WTC11 (cell line): ENCODE measurements at regions not wholly inside any gene's neighbourhood (a gene's known extent, or its start where the extent isn't known, plus 50 kb on each side); places are given as distances from the start of the nearest gene placed in this dataset.

Experiments used
- ATAC-seq: fragments of 200-7000 bp; cut with Tn5 transposase; 2 replicates; pipeline ENCODE4 v1.10.0; 2021; ENCODE audit warnings: mild to moderate bottlenecking, moderate library complexity
- CTCF ChIA-PET: fragments of 300-600 bp; sonication (Branson Sonifier 250); formaldehyde crosslinking; loops from one replicate; lab custom pipeline; 2021; ENCODE audit warnings: antibody characterized with exemption; lab: Charles Lee
- POLR2A ChIA-PET: fragments of 350-600 bp; sonication (Branson Sonifier 250); formaldehyde crosslinking; loops from one replicate; lab custom pipeline; 2021; ENCODE audit warnings: antibody characterized with exemption; lab: Charles Lee
- DNase-seq: peaks from one replicate; pipeline ENCODE4 v3.0.0; 2021; ENCODE audit warnings: low spot score
- H3K27ac Mint-ChIP-seq: 2 replicates; pipeline ENCODE4 v1.8.0; 2021; ENCODE audit warnings: mixed read lengths
- H3K27me3 Mint-ChIP-seq: 2 replicates; pipeline ENCODE4 v1.8.0; 2021; ENCODE audit warnings: low read depth, mild to moderate bottlenecking, moderate library complexity, mixed read lengths
- H3K36me3 Mint-ChIP-seq: 2 replicates; pipeline ENCODE4 v1.8.0; 2021; ENCODE audit warnings: mixed read lengths
- H3K4me1 Mint-ChIP-seq: 2 replicates; pipeline ENCODE4 v1.8.0; 2022; ENCODE audit warnings: mixed read lengths
- H3K4me3 Mint-ChIP-seq: 2 replicates; pipeline ENCODE4 v1.8.0; 2021; ENCODE audit warnings: mild to moderate bottlenecking, moderate library complexity, mixed read lengths
- H3K9me3 Mint-ChIP-seq: 2 replicates; pipeline ENCODE4 v1.8.0; 2021; ENCODE audit warnings: mixed read lengths
- EMX1 ChIP-seq: fragments of 250-450 bp; sonication (Bioruptor Pico); IDR thresholded peaks from 2 replicates; pipeline ENCODE4 v1.8.0; 2021; ENCODE audit warnings: mild to moderate bottlenecking
- FOXJ3 ChIP-seq: sonication (generic); formaldehyde crosslinking; IDR thresholded peaks from 2 replicates; pipeline ENCODE4 v1.9.0; 2021; ENCODE audit warnings: missing genetic modification reagents, mild to moderate bottlenecking, borderline replicate concordance
- SMAD4 ChIP-seq: sonication (generic); formaldehyde crosslinking; IDR thresholded peaks from 2 replicates; pipeline ENCODE4 v1.8.0; 2022; ENCODE audit warnings: mild to moderate bottlenecking, missing genetic modification reagents
- SOX15 ChIP-seq: fragments of 250-450 bp; sonication (Bioruptor Pico); IDR thresholded peaks from 2 replicates; pipeline ENCODE4 v1.9.0; 2021; ENCODE audit warnings: mild to moderate bottlenecking
- TF ChIP-seq, protein P1 (sequence below): fragments of 250-450 bp; sonication (Bioruptor Pico); IDR thresholded peaks from 2 replicates; pipeline ENCODE4 v1.8.0; 2021; ENCODE audit warnings: mild to moderate bottlenecking
- TF ChIP-seq, protein P2 (sequence below): sonication (generic); formaldehyde crosslinking; IDR thresholded peaks from 2 replicates; pipeline ENCODE4 v1.8.1; 2023; ENCODE audit warnings: mild to moderate bottlenecking, missing genetic modification reagents, moderate library complexity
- TF ChIP-seq, protein P3 (sequence below): sonication (generic); formaldehyde crosslinking; IDR thresholded peaks from 2 replicates; pipeline ENCODE4 v1.8.1; 2023; ENCODE audit warnings: mild to moderate bottlenecking, moderate library complexity, missing genetic modification reagents
- TF ChIP-seq, protein P4 (sequence below): sonication (generic); formaldehyde crosslinking; IDR thresholded peaks from 2 replicates; pipeline ENCODE4 v1.8.0; 2023; ENCODE audit warnings: mild to moderate bottlenecking, missing genetic modification reagents
- TF ChIP-seq, protein P5 (sequence below): sonication (generic); formaldehyde crosslinking; conservative IDR thresholded peaks from 2 replicates; pipeline ENCODE4 v1.8.1; 2023; ENCODE audit warnings: mild to moderate bottlenecking, low read depth, missing genetic modification reagents, moderate library complexity
- TF ChIP-seq, protein P6 (sequence below): sonication (generic); formaldehyde crosslinking; IDR thresholded peaks from 2 replicates; pipeline ENCODE4 v1.8.0; 2022; ENCODE audit warnings: missing genetic modification reagents
- TF ChIP-seq, protein P7 (sequence below): fragments of 250-450 bp; sonication (Bioruptor Pico); IDR thresholded peaks from 2 replicates; pipeline ENCODE4 v1.9.0; 2021; ENCODE audit warnings: moderate library complexity, mild to moderate bottlenecking, inconsistent platforms, borderline replicate concordance
- TF ChIP-seq, protein P8 (sequence below): sonication (generic); formaldehyde crosslinking; IDR thresholded peaks from 2 replicates; pipeline ENCODE4 v1.8.1; 2022; ENCODE audit warnings: missing genetic modification reagents, borderline replicate concordance

DNA sequence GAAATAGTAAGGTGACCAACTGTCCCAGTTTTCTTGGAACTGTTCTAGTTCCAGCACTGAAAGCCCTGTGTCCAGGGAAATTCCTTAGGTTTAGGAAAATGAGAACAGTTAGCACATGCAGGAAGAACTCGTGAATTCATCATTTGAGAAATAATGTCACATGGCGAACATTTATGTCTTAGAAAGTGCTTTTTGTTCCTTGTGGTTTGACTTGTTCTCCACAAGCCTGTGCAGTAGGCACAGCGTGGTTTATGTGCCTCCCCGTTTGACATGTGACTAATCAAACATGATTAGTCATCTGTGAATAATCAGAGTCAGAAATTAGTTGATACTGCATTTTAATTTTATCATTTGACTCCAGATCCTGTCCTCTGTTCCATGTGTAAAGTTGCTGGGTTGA, 556.0 kb upstream of the CPEB2 start:
- DNase-seq (no peak), ATAC-seq (no peak)
- H3K27ac Mint-ChIP-seq = no peak overlapping the region
- TF ChIP-seq, protein P1, sequence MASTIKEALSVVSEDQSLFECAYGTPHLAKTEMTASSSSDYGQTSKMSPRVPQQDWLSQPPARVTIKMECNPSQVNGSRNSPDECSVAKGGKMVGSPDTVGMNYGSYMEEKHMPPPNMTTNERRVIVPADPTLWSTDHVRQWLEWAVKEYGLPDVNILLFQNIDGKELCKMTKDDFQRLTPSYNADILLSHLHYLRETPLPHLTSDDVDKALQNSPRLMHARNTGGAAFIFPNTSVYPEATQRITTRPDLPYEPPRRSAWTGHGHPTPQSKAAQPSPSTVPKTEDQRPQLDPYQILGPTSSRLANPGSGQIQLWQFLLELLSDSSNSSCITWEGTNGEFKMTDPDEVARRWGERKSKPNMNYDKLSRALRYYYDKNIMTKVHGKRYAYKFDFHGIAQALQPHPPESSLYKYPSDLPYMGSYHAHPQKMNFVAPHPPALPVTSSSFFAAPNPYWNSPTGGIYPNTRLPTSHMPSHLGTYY = no peak
- TF ChIP-seq FOXJ3 (no peak), EMX1 (CRISPR knock-in tag) (no peak)
- POLR2A ChIA-PET = no interaction called here
- H3K4me3 Mint-ChIP-seq = no peak overlapping the region
- H3K36me3 Mint-ChIP-seq = peaks cover 6% of the 10 kb centered on the region
- H3K27me3 Mint-ChIP-seq = peaks cover 10% of the 10 kb centered on the region
- CTCF ChIA-PET = interaction anchor here (0.7 kb wide), 1 partner anchor 451 kb away, joined by 5 read pairs; no protein-coding TSS in a partner anchor
- peaks cover 31% of the 10 kb centered on the region for H3K4me1 Mint-ChIP-seq
- peaks cover 13% of the 10 kb centered on the region for H3K9me3 Mint-ChIP-seq

DNA sequence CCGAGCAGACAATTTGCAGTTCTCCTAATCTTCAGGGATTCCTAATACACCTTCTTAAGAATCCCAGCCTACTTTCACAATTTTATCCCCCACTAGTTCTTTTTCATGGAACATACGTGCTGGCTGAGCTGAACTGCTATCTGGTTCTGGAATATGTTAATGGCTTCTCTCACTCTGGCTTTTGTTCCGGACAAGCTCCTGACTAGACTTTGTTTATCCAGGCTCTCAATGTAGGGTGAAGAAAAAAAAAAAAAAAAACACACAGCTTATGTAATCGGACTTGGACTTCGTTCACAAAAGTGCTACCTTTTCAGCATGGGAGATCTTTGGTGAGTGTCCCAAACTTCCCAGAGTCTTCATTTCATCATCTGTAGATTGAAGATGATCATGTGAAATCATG, 555.4 kb upstream of the CPEB2 start:
- peaks cover 6% of the 10 kb centered on the region for H3K36me3 Mint-ChIP-seq
- H3K27me3 Mint-ChIP-seq = peaks cover 10% of the 10 kb centered on the region
- H3K4me1 Mint-ChIP-seq = peaks cover 27% of the 10 kb centered on the region
- ChIA-PET CTCF (interaction anchor here (0.7 kb wide), 1 partner anchor 452 kb away, joined by 5 read pairs; no protein-coding TSS in a partner anchor), POLR2A (no interaction called here)
- no peak overlapping the region for H3K4me3 Mint-ChIP-seq
- no peak for ATAC-seq
- H3K9me3 Mint-ChIP-seq = peaks cover 13% of the 10 kb centered on the region
- H3K27ac Mint-ChIP-seq = no peak overlapping the region
- no peak for DNase-seq
- TF ChIP-seq, protein P2, sequence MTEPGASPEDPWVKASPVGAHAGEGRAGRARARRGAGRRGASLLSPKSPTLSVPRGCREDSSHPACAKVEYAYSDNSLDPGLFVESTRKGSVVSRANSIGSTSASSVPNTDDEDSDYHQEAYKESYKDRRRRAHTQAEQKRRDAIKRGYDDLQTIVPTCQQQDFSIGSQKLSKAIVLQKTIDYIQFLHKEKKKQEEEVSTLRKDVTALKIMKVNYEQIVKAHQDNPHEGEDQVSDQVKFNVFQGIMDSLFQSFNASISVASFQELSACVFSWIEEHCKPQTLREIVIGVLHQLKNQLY (CRISPR knock-in tag) = no peak
- TF ChIP-seq, protein P3, sequence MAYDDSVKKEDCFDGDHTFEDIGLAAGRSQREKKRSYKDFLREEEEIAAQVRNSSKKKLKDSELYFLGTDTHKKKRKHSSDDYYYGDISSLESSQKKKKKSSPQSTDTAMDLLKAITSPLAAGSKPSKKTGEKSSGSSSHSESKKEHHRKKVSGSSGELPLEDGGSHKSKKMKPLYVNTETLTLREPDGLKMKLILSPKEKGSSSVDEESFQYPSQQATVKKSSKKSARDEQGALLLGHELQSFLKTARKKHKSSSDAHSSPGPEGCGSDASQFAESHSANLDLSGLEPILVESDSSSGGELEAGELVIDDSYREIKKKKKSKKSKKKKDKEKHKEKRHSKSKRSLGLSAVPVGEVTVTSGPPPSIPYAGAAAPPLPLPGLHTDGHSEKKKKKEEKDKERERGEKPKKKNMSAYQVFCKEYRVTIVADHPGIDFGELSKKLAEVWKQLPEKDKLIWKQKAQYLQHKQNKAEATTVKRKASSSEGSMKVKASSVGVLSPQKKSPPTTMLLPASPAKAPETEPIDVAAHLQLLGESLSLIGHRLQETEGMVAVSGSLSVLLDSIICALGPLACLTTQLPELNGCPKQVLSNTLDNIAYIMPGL (CRISPR knock-in tag) = no peak
- TF ChIP-seq SOX15 = no peak
- TF ChIP-seq SMAD4 (CRISPR knock-in tag) = no peak
- TF ChIP-seq, protein P4, sequence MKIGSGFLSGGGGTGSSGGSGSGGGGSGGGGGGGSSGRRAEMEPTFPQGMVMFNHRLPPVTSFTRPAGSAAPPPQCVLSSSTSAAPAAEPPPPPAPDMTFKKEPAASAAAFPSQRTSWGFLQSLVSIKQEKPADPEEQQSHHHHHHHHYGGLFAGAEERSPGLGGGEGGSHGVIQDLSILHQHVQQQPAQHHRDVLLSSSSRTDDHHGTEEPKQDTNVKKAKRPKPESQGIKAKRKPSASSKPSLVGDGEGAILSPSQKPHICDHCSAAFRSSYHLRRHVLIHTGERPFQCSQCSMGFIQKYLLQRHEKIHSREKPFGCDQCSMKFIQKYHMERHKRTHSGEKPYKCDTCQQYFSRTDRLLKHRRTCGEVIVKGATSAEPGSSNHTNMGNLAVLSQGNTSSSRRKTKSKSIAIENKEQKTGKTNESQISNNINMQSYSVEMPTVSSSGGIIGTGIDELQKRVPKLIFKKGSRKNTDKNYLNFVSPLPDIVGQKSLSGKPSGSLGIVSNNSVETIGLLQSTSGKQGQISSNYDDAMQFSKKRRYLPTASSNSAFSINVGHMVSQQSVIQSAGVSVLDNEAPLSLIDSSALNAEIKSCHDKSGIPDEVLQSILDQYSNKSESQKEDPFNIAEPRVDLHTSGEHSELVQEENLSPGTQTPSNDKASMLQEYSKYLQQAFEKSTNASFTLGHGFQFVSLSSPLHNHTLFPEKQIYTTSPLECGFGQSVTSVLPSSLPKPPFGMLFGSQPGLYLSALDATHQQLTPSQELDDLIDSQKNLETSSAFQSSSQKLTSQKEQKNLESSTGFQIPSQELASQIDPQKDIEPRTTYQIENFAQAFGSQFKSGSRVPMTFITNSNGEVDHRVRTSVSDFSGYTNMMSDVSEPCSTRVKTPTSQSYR (CRISPR knock-in tag) = no peak
- TF ChIP-seq, protein P5, sequence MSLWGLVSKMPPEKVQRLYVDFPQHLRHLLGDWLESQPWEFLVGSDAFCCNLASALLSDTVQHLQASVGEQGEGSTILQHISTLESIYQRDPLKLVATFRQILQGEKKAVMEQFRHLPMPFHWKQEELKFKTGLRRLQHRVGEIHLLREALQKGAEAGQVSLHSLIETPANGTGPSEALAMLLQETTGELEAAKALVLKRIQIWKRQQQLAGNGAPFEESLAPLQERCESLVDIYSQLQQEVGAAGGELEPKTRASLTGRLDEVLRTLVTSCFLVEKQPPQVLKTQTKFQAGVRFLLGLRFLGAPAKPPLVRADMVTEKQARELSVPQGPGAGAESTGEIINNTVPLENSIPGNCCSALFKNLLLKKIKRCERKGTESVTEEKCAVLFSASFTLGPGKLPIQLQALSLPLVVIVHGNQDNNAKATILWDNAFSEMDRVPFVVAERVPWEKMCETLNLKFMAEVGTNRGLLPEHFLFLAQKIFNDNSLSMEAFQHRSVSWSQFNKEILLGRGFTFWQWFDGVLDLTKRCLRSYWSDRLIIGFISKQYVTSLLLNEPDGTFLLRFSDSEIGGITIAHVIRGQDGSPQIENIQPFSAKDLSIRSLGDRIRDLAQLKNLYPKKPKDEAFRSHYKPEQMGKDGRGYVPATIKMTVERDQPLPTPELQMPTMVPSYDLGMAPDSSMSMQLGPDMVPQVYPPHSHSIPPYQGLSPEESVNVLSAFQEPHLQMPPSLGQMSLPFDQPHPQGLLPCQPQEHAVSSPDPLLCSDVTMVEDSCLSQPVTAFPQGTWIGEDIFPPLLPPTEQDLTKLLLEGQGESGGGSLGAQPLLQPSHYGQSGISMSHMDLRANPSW (CRISPR knock-in tag) = no peak
- TF ChIP-seq, protein P6, sequence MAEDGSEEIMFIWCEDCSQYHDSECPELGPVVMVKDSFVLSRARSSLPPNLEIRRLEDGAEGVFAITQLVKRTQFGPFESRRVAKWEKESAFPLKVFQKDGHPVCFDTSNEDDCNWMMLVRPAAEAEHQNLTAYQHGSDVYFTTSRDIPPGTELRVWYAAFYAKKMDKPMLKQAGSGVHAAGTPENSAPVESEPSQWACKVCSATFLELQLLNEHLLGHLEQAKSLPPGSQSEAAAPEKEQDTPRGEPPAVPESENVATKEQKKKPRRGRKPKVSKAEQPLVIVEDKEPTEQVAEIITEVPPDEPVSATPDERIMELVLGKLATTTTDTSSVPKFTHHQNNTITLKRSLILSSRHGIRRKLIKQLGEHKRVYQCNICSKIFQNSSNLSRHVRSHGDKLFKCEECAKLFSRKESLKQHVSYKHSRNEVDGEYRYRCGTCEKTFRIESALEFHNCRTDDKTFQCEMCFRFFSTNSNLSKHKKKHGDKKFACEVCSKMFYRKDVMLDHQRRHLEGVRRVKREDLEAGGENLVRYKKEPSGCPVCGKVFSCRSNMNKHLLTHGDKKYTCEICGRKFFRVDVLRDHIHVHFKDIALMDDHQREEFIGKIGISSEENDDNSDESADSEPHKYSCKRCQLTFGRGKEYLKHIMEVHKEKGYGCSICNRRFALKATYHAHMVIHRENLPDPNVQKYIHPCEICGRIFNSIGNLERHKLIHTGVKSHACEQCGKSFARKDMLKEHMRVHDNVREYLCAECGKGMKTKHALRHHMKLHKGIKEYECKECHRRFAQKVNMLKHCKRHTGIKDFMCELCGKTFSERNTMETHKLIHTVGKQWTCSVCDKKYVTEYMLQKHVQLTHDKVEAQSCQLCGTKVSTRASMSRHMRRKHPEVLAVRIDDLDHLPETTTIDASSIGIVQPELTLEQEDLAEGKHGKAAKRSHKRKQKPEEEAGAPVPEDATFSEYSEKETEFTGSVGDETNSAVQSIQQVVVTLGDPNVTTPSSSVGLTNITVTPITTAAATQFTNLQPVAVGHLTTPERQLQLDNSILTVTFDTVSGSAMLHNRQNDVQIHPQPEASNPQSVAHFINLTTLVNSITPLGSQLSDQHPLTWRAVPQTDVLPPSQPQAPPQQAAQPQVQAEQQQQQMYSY (CRISPR knock-in tag) = no peak
- TF ChIP-seq, protein P7, sequence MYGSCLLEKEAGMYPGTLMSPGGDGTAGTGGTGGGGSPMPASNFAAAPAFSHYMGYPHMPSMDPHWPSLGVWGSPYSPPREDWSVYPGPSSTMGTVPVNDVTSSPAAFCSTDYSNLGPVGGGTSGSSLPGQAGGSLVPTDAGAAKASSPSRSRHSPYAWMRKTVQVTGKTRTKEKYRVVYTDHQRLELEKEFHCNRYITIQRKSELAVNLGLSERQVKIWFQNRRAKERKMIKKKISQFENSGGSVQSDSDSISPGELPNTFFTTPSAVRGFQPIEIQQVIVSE (CRISPR knock-in tag) = no peak
- TF ChIP-seq, protein P8, sequence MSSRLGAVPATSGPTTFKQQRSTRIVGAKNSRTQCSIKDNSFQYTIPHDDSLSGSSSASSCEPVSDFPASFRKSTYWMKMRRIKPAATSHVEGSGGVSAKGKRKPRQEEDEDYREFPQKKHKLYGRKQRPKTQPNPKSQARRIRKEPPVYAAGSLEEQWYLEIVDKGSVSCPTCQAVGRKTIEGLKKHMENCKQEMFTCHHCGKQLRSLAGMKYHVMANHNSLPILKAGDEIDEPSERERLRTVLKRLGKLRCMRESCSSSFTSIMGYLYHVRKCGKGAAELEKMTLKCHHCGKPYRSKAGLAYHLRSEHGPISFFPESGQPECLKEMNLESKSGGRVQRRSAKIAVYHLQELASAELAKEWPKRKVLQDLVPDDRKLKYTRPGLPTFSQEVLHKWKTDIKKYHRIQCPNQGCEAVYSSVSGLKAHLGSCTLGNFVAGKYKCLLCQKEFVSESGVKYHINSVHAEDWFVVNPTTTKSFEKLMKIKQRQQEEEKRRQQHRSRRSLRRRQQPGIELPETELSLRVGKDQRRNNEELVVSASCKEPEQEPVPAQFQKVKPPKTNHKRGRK (CRISPR knock-in tag) = no peak
